HFFc6 (cell line): ENCODE measurements at regions not wholly inside any gene's neighbourhood (a gene's known extent, or its start where the extent isn't known, plus 50 kb on each side); places are given as distances from the start of the nearest gene placed in this dataset.
"Not testable (repeated sequence)": the region's sequence is repeated elsewhere in the genome, so short reads cannot be mapped to it uniquely, and the experiment has no call there.

ENCODE experiments used
- DNase-seq: peaks from one replicate; pipeline ENCODE4 v3.0.0-alpha.2; 2018
- H3K27ac Mint-ChIP-seq: 2 replicates; pipeline ENCODE4 v1.8.0; 2020; ENCODE audit warnings: mild to moderate bottlenecking, mixed read lengths
- H3K27me3 Mint-ChIP-seq: 2 replicates; pipeline ENCODE4 v1.8.0; 2021; ENCODE audit warnings: mild to moderate bottlenecking, moderate library complexity, mixed read lengths; ENCODE audit not compliant: insufficient read depth
- H3K36me3 Mint-ChIP-seq: 2 replicates; pipeline ENCODE4 v1.8.0; 2021; ENCODE audit warnings: low read depth, mixed read lengths
- H3K4me1 Mint-ChIP-seq: 2 replicates; pipeline ENCODE4 v1.8.0; 2020; ENCODE audit warnings: low read depth, mixed read lengths
- H3K4me3 Mint-ChIP-seq: 2 replicates; pipeline ENCODE4 v1.8.0; 2020; ENCODE audit warnings: mild to moderate bottlenecking, moderate library complexity, mixed read lengths
- H3K9me3 Mint-ChIP-seq: 2 replicates; pipeline ENCODE4 v1.8.0; 2020; ENCODE audit warnings: mild to moderate bottlenecking, mixed read lengths
- TF ChIP-seq, protein P1 (sequence below): fragments of 200-600 bp; sonication (generic); IDR thresholded peaks from 2 replicates; pipeline ENCODE4 v1.5.0; 2021; ENCODE audit warnings: antibody characterized with exemption, mild to moderate bottlenecking

DNA sequence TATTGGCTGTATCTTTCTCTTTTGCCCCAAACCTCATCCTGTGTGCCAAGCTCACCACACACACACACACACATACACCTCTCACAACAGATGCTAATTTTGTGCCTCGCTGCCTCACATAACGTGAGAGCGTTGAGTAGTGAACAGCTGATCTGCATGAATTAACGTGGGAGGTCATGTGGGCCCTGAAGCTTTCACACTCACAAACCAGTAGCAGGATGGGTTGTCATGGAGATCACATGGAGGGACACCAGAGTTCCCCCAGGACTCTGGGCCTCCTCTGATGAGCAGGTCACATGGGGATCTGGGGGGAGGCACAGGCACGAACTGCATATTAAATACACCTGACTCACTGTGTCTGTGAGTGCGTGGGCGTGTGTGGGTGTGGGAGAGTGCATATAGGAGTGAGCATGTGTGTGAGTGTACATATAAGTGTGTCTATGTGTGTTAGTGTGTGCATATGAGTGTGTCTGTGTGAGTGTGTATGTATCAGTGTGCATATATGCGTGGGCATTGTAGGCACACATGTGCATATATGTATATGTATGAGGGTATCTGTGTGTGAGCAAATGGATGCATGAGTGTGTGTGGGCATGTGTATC is 62.7 kb upstream of the SULF2 start:
- Mint-ChIP-seq H3K9me3 (no peaks in the 10 kb centered on the region; the same call in 1 of the 2 replicates), H3K27me3 (peaks cover 25% of the 10 kb centered on the region), H3K4me1 (no peaks in the 10 kb centered on the region), H3K4me3 (no peak overlapping the region), H3K27ac (no peak overlapping the region), H3K36me3 (no peaks in the 10 kb centered on the region)
- TF ChIP-seq, protein P1, sequence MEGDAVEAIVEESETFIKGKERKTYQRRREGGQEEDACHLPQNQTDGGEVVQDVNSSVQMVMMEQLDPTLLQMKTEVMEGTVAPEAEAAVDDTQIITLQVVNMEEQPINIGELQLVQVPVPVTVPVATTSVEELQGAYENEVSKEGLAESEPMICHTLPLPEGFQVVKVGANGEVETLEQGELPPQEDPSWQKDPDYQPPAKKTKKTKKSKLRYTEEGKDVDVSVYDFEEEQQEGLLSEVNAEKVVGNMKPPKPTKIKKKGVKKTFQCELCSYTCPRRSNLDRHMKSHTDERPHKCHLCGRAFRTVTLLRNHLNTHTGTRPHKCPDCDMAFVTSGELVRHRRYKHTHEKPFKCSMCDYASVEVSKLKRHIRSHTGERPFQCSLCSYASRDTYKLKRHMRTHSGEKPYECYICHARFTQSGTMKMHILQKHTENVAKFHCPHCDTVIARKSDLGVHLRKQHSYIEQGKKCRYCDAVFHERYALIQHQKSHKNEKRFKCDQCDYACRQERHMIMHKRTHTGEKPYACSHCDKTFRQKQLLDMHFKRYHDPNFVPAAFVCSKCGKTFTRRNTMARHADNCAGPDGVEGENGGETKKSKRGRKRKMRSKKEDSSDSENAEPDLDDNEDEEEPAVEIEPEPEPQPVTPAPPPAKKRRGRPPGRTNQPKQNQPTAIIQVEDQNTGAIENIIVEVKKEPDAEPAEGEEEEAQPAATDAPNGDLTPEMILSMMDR, result no peak
- no peak for DNase-seq

DNA sequence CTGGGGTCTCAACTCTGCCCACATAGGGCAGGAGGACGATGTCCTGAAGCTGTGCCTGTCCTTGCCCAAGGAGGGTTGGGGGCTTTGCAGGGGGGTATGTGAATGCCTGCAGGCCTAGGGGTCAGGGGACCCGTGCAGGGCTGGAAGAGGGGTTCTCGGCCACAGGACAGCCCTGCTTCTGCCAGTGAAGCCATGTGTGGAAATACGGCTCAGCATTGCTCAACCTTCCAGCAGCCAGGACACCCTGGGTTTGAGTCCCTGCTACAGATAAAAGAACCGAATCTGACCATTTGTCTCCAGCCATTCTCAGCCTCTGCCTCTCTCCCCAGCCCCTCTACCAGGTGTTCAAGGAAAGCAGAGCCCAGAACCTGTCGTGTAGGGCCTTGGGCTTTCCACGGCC is 61.9 kb upstream of the SULF2 start:
- H3K9me3 Mint-ChIP-seq, H3K36me3 Mint-ChIP-seq, DNase-seq, H3K4me1 Mint-ChIP-seq, H3K4me3 Mint-ChIP-seq, H3K27ac Mint-ChIP-seq: not testable (repeated sequence)
- H3K27me3 Mint-ChIP-seq, result peaks cover 20% of the 10 kb centered on the region

DNA sequence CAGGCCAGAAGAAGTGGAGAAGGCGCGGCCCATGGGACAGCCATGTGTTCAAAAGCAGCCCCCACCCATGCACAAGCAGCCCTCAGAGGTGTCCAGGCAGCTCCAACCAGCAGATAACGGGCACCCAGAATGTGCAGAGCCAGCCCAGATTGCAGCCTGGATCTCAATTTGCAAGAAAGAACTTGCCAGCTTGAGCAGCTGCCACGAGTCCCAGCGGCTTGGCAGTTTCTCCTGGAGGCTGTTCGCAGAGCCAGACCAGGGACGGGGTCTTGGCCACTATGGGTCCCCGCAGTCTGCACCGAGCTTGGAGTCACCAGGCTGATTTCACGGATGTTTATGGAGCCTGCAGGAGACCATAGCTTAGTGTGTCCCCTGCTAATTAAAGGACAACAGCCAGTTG is 61.4 kb upstream of the SULF2 start:
- not testable (repeated sequence) for DNase-seq, H3K4me3 Mint-ChIP-seq, H3K27ac Mint-ChIP-seq, H3K36me3 Mint-ChIP-seq, H3K4me1 Mint-ChIP-seq, H3K9me3 Mint-ChIP-seq
- peaks cover 15% of the 10 kb centered on the region for H3K27me3 Mint-ChIP-seq

DNA sequence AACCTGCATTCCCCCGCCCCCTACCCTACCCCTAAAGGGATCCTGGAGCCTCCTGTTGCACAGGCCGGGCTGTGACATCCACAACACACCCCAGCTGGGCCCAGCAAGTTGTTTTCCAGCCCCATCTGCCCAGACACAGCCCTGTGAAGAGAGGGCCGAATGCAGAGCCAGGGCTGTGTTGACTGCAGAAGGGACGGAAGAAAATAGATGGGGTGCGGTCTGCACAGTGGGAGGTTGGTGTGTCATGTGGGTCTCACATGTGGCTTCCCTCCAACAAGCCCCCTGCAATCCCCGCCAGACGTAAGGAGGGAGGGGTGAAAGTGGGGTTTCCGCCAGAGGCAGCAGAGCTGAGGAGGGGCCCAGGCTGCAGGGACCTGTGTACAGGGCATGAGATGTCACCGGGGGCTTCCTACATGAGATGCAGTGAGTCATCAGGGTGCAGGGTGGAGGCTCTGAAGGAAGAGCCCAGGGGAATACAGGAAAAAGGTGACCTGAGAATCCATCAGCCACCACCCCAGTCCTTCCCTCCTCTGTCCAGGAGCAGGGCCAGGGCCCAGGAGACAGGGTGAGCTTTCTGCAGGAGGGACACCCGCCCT is 60.2 kb upstream of the SULF2 start:
- H3K4me1 Mint-ChIP-seq, H3K4me3 Mint-ChIP-seq, DNase-seq, H3K36me3 Mint-ChIP-seq, H3K9me3 Mint-ChIP-seq, H3K27ac Mint-ChIP-seq: not testable (repeated sequence)
- peaks cover 12% of the 10 kb centered on the region for H3K27me3 Mint-ChIP-seq

DNA sequence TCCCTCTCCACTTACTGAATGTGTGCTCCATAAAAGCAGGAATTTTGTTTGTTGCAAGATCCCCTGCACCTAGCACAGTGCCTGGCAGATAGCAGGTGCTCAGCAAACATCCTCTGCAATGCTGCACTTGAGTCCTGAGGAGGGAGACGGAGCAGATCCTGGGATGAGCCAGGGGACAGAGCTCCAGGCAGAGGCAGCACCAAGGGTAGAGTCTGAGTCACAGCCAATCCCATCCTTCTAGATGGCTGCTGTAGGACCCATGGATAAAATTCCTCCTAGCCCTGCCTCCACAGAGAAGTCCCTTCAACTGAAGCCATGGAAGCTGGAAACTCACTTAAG is 59.3 kb upstream of the SULF2 start:
- H3K4me1 Mint-ChIP-seq, H3K4me3 Mint-ChIP-seq, H3K27ac Mint-ChIP-seq, DNase-seq, H3K36me3 Mint-ChIP-seq, H3K9me3 Mint-ChIP-seq: not testable (repeated sequence)
- H3K27me3 Mint-ChIP-seq, result peaks cover 14% of the 10 kb centered on the region

DNA sequence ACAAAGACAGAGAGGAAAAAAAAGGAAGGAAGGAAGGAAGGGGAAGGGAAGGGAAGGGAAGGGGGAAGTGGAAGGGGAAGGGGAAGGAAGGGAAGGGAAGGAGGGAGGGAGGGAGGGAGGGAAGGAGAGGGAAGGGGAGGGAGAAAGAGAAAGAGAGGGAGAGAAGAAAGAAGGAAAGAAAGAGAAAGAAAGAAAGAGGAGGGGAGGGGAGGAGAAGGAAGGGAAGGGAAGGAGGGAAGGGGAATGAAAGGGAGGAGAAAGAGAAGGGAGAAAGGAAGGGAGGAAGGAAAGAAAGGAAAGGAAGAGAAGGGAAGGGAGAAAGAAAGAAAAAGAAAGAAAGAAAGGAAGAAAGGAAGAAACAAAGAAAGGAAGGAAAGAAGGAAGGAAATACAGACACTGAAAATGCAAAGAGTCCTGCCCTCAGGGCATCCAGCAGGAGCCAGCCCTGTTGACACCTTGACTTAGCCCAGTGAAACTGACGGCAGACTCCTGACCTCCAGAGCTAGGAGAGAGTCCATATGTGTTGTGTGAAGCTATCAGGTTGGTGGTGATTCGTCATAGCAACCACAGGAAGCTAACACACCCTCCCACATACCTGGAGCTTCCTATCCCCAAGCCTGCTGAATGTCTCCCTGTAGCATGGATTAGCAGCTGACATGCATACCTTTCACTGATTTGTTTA is 58.7 kb upstream of the SULF2 start:
- TF ChIP-seq, protein P1, result no peak
- no peak for DNase-seq
- no peaks in the 10 kb centered on the region for H3K4me1 Mint-ChIP-seq
- no peak overlapping the region for H3K27ac Mint-ChIP-seq
- H3K27me3 Mint-ChIP-seq, result peaks cover 14% of the 10 kb centered on the region
- H3K4me3 Mint-ChIP-seq, result no peak overlapping the region
- H3K36me3 Mint-ChIP-seq, result no peaks in the 10 kb centered on the region
- H3K9me3 Mint-ChIP-seq, result no peaks in the 10 kb centered on the region

DNA sequence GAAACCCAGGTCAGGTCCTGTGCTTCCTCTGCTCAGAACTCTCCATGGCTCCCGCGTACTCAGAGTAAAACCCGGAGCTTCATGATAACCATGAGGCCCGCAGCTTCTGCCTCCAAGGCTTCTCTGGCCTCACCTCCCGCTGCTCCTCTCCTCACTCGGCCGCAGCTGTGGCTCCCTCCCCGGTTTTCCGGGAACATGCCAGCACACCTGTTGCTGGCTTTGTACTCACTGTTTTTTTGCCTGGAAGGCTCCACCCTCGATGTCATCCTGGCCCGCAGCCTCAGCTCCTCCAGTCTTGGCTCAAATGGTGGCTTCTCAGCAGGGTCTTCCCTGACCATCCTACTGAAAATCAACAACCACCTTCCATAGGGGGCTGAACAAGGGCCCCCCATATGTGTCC is 57.7 kb upstream of the SULF2 start:
- not testable (repeated sequence) for H3K9me3 Mint-ChIP-seq, H3K36me3 Mint-ChIP-seq, H3K27ac Mint-ChIP-seq

DNA sequence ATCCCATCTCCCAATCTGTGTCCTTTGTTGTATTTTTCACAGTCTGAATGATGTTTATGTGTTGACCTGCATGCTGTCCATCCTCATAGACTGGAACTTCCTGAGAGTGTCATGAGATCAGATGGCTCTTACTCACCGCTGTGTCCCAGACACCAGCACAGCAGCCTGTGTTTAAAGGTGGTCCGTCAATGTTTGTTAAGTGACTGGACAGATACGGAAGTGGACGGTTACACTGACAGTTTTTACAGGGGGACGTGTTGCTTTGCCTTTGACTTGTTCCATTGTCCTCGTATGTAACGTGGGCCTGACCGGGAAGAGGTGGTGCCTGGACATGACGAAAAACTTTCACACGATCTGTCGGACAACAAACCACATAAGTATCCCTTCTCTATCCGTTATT is 56.7 kb upstream of the SULF2 start:
- not testable (repeated sequence) for H3K36me3 Mint-ChIP-seq, H3K4me3 Mint-ChIP-seq, H3K27ac Mint-ChIP-seq, H3K9me3 Mint-ChIP-seq, DNase-seq, H3K4me1 Mint-ChIP-seq
- peaks cover 14% of the 10 kb centered on the region for H3K27me3 Mint-ChIP-seq

More for the DNA sequence above, 57.7 kb upstream of the SULF2 start:
- H3K4me1 Mint-ChIP-seq, H3K4me3 Mint-ChIP-seq, DNase-seq: not testable (repeated sequence)
- peaks cover 14% of the 10 kb centered on the region for H3K27me3 Mint-ChIP-seq

DNA sequence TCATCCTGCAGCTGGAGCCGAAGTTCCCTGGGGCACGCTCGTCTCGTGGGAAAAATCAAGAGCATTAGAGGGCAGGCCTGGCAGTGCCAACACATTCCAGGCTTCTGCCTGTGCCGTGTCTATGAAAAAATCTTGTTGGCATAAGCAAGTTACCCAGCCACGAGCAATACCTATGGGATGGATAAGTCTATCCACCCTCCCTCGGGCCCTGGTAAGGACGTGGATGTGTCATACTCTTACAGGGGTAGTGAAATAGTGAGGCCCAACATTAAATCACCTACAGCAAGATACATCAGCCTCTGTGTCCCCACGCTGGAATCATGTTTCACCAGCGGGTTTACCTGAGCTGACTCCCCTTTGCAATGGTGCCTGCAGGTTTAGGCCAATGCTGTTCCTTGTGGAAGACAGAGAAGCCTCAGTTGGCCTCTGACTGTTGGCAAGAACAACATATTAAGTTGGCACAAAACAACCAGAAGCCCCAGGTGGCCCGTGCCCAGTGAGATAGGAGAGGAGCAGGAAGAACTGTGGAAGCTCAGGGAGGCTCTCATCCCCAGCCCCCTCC is 51.1 kb upstream of the SULF2 start:
- not testable (repeated sequence) for H3K9me3 Mint-ChIP-seq, H3K4me1 Mint-ChIP-seq, H3K36me3 Mint-ChIP-seq, H3K27me3 Mint-ChIP-seq, H3K27ac Mint-ChIP-seq, H3K4me3 Mint-ChIP-seq, DNase-seq
